ENCODE measurements at regions not wholly inside any gene's neighbourhood (a gene's known extent, or its start where the extent isn't known, plus 50 kb on each side); places are given as distances from the start of the nearest gene placed in this dataset.

DNA sequence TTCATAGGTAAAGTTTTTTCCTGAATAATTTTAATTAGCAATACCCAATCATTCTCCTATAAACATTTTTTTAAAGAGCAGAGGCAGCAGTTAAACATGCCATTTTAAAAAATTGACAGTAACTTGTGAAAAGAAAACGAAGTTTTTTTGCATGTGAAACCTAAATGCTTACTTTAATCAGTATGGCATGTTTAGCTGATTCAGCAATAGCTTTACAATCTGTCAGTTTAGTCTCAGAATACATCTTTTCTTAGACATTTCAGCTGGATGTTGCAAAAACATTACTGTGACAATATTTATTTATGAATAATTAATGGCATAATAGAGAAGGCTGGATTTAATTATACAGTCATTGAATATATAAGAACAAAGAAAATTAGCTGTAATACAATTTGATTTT is 1132.4 kb upstream of the ADGRL2 start:
- DNase-seq = no peak

DNA sequence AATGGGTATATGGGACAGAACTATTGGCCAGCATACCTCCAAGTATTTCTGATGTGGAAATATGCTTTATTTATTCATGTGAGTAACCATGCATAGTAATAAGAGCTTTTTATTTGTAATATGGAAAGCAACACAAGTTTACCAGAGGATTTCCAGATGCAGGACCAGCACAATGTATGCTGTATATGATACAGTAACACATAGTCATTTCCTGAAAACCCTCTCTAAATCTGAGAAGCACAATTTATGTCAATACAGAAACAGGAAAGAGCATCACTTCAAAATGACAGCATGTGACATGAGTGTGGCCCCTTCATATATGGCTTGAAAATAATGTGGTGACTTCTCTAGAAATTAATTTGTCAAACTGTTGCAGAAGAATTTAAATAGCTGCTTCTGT is 1134.7 kb upstream of the ADGRL2 start:
- no peak for DNase-seq

DNA sequence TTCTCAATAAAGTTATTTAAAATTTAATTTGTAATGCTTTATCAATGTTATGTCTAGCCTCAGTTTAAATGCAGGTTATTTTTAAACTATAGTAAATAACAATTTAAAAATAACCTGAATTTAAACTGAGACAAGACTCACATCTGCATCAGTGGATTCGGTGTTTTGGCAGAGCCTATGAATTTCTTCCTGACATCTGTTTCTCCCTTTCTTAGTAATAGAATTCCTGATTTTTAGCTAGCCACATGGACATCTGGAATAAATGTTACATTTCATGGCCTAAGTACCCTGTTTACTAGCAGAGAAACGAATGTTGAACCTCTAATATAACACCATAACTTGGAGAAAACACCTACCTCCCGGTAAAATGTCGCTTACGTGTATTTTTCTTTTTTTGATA is 1141.6 kb upstream of the ADGRL2 start:
- no peak for DNase-seq

DNA sequence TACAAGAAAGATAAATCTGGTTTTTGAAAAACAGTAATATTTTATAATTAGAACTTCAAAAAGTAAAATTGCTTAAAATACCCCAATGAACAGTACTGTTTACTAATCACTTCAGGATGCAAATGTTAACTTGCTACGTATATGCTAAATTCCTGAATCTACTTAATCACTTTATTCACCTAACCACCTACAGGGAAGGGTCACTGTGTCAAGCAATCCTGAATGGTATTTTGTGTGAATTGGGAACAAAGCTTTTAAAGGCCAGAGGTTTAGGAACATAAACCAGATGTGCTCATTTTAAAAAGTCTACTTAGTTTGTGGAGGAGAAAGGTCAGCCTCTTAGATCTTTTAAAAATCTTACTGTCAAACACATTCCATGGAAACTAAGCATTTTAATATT is 1143.0 kb upstream of the ADGRL2 start:
- DNase-seq = no peak

DNA sequence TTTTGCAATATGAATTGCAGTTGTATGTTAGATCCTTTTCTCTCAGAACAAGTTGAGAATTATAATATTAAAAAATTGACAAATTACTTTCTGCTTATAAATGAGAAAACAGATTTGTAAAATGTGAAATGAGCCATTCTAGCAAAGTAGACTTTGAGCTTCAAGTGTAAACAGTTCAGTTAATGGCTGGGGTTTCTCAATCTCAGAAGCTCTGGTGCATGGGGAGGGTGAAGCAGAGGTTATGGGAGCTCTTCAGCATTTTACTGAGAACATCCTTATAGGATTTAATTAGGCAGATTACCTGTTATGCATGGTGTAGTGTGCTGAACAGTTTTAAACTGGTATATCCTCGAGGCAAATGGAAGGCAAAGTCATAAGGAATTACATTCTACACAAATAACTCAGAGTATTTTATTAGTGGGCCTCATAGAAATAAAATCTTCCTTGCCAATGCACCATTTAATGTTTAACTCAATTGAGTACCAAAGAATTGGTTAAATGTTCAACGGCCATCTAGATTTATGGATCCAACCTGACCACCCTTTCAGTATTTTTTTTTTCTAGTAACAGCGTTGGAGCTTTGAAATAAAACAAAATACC is 1143.6 kb upstream of the ADGRL2 start:
- no peak for DNase-seq

DNA sequence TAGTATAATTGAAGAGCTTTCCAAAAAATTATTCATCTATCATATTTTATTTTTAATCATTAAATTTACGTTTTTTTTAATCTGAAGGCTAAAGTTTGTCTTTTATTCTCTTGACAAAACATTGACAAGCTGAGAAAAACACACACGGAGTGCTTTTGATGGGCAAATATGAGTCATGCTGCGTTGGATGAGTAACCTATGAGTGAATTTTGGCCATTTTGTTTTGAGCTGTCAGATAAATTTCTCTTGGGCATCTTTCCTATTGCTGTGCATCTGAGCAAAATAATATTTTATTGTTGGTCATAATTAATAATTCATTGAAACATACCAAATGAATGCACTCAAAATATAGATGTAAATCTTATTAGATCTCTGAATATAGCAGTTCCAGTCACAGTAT is 1144.1 kb upstream of the ADGRL2 start:
- no peak for DNase-seq

DNA sequence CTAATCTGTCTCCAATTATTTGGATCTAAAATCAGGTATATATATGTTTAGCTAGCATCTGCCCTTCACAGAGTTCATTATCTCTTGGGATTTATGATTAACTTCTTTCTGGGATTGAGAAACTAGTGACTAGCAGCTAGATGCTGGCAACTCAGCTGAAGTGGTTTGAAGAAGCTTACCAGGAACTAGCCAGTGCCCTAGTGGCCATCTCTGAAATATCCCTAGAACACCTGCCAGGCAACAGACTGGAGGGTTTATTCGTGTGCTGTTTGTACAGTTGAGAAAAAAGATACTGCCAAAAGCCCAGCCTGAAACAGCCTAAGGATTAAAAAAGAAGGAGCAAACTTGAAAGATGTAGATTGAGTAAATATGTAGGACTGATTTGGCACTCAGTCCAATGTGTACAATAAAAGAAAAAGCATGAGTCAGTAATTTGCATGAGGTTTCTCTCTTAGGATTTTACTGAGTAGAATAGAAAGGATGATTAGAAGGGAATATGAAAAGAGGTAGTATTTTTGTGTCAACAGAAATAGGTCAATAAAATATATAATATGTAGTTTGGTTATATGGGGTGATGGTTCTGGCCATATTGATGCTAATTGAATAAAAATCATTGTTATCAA is 1144.6 kb upstream of the ADGRL2 start:
- DNase-seq = peak; percentile 0

DNA sequence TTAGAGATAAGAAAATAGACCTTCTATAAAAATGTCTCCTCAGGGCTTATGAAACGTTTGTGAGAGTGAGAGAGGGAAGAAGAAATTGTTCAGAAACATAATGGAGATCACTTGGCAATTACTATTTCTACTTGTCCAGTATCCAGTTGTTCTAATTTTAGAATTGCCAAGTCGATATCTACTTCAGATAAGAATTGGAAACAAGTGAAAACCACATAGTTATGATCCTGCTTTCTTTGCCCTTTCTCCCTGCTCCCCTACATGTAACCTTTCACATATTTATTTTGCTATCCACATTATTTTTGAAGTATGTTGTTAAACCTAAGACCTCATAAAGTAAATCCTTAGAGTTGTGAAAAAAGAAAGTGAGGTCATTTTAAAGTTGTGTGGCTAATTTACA is 1154.7 kb upstream of the ADGRL2 start:
- no peak for DNase-seq

DNA sequence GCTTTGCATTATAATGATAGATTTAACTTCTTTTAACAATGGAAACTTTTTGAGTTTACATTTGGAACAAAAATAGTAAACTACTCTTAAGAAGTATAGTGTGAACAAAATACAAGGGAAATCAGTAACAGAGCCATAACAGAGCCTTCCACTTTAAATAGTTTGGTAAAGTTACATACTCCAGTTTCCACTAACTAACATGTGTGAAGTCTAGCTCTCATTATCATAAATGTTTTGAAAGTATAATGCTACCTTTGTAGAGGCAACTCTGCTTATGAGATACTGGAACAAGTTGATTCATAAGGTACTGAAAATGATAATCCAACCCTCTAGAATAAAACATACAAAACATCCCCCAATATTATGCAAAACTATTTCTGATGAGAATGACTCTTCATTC is 1155.1 kb upstream of the ADGRL2 start:
- no peak for DNase-seq

DNA sequence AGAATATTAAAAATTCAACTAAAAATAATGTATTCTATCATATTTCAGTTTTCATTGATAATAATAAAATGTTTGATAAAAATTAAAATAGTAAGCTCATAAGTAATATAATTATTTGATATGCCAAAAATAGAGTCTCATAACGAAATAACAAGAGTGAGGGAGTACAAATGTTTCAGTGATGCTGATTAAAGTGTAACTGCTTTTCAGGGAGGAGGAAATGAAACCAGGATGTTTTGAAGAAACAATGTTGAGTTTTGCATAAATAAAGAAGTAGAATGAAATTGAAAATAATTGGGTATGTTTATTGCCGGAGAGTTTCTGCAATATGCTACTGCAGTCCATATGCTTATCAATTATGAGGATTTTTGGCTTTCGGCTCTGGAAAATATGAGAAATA is 1159.8 kb upstream of the ADGRL2 start:
- DNase-seq = no peak

DNA sequence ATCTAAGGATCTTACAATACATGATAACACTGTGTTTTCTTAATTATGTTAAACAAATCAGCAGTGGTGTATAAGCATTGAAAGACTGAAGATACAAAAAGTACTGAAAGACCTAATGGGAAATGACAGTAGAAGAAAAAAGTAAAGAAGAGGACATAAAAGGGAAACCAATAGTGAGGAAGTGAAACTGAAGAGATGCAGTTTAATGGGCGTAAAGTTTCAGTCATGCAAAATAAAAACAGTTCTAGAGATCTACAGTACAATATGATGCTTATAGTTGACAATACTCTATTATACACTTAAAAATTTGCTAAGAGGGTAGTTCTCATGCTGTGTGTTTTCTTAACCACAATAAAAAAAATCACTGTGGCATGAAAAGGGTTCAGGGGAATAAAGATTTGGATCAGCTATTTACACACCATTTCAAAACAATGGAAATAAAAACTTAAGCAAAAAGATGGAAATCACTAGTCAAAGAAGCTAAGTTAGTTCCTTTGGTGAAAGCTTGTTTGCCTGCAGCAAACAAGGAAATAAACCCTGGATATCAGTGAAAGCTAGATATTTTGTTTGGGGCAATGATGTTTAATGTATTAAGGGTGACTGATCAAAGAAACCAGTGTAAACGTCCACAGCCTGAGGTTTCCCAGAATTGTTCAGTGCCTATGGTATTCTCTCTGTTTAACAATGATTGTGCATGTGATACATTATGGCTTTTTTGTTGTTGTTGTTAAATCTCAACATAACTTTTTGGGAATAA is 1160.8 kb upstream of the ADGRL2 start:
- DNase-seq = no peak

DNA sequence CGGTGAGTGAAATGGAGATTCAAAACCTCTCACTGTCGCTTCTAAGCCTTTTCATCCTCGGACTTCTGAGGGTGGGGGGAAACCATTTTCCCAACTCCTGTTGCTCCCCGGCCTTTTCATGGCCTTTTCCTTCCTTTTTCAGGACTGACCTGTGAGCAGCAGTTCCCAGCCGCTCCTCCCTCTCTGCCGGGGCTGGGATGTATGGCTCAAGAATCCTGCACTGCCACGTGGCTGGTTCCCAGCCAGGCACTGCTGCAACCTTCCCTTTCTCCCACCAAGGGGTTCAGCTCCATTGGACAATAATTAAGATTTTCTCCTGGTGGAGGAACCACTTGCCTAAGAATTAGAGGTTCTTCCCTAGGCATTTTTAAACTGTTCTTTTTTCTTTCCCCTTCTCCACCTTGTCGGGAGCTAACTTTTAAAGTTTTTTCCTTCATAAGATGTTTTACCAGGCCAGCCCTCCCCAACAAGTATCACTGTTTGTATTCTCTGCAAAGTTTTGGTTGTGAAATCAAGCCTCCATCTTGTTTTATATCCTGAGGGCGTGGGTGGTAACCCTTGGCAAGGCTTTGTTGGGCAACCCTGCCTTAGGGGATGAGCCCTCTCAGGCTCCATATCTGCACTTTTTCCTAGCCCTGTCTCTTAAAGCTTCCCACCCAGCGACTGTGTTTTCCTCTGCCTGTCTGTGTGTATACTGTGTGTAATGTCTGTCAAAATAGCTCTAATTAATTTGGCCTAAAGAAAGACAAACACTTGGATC is 1166.6 kb upstream of the ADGRL2 start:
- DNase-seq = no peak

DNA sequence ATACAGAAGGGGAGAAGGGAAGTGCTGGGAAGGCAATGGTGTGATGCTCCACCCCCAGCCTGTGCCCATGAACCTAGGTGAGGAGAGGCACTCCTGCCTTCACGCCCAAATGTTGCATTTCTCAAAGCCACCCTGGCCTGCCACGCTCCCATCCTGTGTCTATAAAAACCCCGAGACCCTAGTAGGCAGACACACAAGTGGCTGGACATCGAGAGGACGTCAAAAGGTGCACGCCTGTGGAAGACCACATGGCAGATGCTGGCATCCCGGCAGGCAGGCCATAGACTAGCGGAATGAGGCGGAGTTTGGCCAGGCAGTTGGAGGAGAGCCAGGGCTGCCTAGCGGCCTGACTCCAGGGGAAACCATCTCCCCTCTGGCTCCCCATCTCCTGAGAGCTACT is 1168.5 kb upstream of the ADGRL2 start:
- DNase-seq = no peak

DNA sequence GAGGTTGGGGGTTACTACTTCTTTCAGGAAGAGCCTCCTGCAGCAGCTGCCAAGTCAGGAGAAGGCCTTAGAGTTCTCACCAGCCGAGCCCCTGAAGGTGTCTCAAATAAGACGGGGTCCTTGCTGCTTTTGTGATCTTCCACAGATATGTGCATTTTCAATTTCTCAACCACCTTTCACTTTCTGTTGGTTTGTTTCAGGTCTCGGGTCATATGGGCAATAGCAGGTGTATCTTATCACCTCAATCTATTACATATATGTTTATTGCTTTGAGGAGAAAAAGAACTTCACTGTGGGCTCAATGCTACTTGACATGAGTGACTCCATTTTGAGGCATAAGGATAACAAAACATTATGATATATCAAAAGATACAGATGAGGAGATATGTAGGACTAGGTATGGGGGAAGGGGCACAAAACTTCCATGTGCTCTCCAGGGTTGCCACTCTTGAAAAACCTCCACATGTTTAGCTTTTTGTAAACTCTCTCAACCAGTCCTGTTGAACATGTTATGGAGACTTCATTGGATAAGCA is 1171.4 kb upstream of the ADGRL2 start:
- no peak for DNase-seq

DNA sequence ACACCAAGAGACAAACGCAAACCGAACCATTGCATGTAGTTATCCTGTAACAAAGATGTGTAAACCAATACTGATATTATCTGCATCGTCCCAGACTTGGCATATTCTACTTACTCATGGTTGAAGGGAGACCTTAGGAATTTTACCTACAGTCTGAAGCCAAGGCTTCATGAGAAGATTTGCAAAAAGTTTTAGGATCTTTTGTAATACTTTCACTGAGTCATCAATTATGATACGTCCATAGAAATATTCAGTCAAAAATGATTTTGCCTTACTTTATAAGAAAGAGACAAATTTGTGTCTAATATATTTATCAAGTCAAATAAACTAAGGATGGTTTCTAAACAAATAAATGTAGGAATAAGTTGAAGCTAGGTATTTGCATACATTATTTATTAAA is 1176.1 kb upstream of the ADGRL2 start:
- DNase-seq = no peak

DNA sequence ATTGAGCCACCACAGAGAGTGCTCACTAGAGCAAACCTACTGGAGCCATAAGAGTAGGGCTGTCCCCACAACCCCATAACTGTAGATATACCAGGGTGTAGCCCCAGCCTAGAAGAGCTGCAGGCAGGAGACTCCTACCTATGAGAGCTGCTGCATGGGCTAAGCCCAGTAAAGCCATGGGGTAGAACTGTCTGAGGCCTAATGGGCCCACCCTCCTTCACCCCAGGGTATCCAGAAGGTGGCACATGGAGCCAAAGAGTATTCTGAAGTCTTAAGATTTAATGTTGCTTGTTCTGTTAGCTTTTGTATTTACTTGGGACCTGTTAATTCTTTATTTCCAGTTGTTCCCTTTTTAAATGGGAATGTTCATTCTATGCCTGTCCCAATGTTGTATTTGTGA is 1193.7 kb upstream of the ADGRL2 start:
- DNase-seq = no peak

DNA sequence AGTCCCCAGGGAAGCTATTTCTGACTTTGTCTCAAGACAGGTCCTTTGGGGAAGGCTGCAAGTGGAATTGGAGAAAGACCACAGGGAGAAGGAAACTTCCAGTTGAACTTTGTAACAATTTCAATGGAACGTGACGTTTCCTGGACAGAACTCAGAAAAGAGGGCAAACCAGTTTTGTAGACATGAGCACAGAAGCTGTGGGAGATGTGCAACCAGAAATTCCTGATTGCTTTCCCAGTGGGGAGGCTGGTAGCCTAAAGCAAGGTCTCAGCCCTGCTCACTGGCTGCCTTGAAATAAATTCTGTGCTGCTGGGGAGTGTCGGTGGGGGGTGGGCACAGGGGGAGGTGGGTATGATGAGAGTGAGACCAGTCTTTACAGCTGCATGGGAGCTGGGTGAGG is 1206.7 kb upstream of the ADGRL2 start:
- no peak for DNase-seq

DNA sequence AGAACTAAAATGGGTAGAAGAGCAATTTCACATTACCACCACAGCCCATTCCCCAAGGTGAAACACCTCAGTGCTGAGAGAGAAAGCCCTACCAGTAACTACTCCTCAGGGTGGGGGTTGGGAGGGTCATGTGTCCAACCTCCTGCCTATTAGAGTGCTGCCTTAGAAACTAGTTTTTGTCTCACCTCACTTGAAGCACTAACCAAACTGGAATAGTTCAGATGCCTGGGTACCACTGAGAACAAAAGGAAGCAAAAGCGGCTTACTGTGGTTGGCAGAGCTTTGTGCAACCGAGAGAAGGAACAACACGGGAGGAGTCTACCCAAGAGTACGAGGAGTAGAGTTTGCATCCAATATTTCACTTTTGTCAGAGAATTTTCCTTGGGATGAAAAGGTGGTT is 1207.5 kb upstream of the ADGRL2 start:
- DNase-seq = no peak

DNA sequence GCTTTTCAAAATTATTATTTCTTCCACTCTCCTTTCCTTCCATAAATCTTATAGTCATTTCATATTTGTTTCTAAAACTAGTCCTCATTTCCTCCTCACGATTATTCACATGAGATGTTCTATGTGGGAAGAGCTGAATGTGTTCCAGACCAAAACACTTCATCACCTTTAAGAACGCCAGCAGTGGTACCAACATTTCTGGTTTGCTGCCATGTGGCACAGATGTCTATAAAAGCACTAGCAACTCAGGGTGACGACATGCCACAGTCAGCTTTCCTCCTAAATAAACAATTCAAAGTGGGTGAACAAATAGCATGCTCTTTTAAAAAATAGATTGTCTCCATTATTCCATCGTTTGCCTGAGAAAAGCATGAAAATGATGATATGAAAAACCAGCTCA is 1217.8 kb upstream of the ADGRL2 start:
- DNase-seq = no peak

DNA sequence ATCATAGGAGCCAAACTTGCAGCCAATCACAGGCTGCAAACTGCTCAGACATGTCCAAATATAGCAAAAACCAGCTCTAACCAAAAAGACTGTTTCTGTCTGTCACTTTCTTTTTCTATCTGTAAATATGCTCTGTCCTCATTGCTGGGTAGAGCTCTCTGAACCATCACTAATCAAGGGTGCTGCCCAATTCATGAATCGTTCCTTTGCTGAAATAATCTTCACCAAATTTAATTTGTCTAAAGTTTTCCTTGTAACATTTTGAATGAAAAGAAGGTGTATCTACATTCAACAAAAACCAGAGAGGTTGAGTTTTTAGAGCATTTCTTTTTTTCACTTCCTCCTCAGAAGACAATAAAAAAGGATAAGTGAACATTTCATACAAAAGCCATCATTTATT is 1221.7 kb upstream of the ADGRL2 start:
- DNase-seq = no peak

DNA sequence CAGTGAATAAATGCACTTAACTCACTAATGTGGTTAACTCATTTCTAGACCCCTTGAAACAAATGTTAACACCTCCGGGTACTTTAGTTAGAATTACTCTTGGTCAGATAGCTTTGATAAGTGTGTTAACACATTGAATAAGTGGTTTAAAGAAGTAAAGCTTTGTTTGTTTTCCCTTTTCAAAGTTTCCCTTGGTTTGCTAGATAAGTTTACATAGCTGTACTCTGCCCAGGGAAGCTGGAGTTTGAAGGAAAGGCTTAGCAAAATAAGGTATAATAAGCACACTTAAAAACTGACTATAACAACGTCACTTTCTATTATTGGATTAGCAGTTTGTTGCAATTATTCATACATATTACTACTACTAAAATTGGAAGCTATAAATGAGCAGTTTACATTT is 1233.9 kb upstream of the ADGRL2 start:
- DNase-seq = no peak

DNA sequence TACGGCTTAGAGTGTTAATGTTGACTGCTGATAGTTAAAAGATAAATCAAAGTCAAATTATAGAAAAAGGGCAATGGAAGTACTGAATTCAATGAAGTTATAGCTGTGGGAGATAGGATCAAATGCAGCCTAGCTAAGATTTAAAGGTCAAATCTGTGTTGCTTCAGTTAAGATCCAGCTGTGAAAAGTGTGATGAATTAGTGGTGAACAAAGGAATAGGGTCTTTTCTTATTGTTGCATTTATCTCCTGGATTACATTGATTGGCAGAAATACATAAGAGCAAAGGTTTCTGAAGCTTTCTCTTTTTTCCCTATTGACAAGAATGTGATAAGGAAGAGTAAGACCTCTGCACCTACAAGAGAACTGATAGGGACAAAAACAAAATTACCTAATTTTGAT is 1234.6 kb upstream of the ADGRL2 start:
- DNase-seq = no peak

DNA sequence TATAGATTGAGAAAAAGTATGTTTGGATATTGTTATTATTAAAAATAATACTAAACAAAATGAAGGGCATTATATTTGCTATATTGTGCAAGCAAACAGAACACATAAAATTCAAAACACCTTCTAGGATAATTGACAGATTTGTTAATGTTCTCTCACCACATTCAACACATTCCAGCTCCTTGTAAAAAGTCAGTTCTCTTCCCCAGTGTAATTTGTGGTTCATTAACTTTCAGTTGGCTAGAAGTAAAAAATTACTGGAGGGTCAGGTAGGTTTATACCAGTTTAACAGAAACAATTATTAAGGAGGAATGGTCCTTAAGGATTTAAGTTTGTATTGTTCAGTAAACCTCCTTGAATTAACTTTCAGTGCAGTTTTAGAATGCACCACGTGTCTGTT is 1235.3 kb upstream of the ADGRL2 start:
- no peak for DNase-seq

DNA sequence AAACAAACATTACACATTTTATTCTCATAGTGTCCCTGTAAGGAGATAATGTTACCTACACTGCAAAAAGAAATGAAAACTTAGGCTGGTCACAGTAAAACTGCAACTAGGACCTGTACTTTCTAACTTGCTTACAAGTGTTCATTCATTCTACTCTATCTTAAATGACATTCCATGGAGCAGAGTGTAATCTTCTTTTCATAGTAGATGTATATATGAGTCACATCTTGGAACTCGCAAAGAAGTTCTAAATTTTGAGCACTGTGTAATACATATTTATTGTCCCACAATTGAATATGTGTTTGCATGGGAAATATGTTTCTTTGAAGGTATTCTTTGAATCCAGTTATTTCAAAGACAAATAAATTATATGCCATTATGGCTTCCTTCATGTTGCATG is 1258.5 kb upstream of the ADGRL2 start:
- DNase-seq = no peak
